ENCODE measurements at regions not wholly inside any gene's neighbourhood (a gene's known extent, or its start where the extent isn't known, plus 50 kb on each side); places are given as distances from the start of the nearest gene placed in this dataset.

DNA sequence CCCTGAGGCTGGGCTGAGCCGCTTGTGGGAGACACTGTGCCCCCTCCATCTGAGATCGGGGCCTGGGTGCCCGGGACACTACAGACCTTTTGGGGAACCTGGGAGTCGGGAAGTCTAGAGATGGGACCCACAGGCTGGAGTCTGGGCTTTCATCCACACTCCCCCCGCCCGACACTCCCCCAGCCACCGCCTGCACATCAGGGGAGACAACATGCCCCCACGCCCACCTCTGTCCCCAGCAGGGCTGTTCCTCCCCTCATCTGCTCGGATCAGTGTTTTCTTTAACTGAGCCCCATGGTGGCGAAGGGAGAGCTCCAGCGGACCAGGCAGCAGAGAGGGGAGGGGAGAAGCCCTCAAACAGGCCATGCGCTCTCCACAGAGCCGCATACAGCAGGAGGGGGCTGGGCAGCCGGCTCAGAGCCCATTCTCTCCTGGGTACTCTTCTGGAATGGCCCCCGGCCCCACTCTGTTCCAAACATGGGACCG, 174.7 kb downstream of the IGLL1 start:
- no peak overlapping the region for H3K9ac ChIP-seq (ENCODE audit: insufficient read depth in 1 of 2, low read depth in 2 of 2, low read length in 2 of 2)
- peaks cover 9 to 40% of the 10 kb centered on the region in 2 experiments for H3K4me1 ChIP-seq (replicated peaks in 1 of 2; ENCODE audit: control insufficient read depth in 2 of 2, insufficient read depth in 2 of 2, low read length in 2 of 2)
- H3K4me2 ChIP-seq (ENCODE audit: insufficient read depth, low read length) = no peak overlapping the region
- in situ Hi-C loops (cut with MboI) (loop anchor here (5.0 kb wide), 1 partner anchor 132 kb away; no protein-coding TSS in a partner anchor), intact Hi-C loops (cut with micrococcal nuclease) (no loop called here)
- H3K9me1 ChIP-seq (ENCODE audit: control insufficient read depth, insufficient read depth, low read length) = no peaks in the 10 kb centered on the region
- H2AFZ ChIP-seq (ENCODE audit: low read depth, low read length) = no peak overlapping the region
- no peak overlapping the region for H3K27ac ChIP-seq (ENCODE audit: extremely low read depth, low read depth, low read length)
- FAIRE-seq = no peak
- BruUV-seq (replicated peaks) = no TSS peak
- 16% methylated on average over 9 of the region's 16 CpGs for WGBS (ENCODE audit: insufficient coverage, low coverage, missing lambda C conversion rate)
- no peaks in the 10 kb centered on the region for H3K79me2 ChIP-seq (ENCODE audit: control insufficient read depth, insufficient read depth, low read length)
- peaks cover 0 to 5% of the 10 kb centered on the region in 2 experiments; a peak in 2 of 5 replicates for H3K27me3 ChIP-seq (ENCODE audit: control insufficient read depth in 2 of 2, insufficient read depth in 2 of 2, low read length in 2 of 2)
- no peak overlapping the region for H3K4me3 ChIP-seq
- TF ChIP-seq FOS (IDR thresholded peaks at IDR 0.05; ENCODE audit: extremely low read depth, insufficient read length) = no peak
- no peaks in the 10 kb centered on the region for H4K20me1 ChIP-seq (replicated peaks; ENCODE audit: control insufficient read depth, insufficient read depth, low read length)
- no peaks in the 10 kb centered on the region for H3K9me3 ChIP-seq (replicated peaks; ENCODE audit: control insufficient read depth, insufficient read depth, low read depth, low read length)
- CTCF ChIA-PET (ENCODE audit: low intra/inter-chr PET ratio) = no interaction called here
- no peaks in the 10 kb centered on the region for H3K36me3 ChIP-seq (ENCODE audit: control insufficient read depth, insufficient read depth, low read length)
- DNase-seq (ENCODE audit: extremely low read depth in 1 of 4, low spot score in 3 of 4) = no peak
- POLR2A ChIA-PET = no interaction called here
- ATAC-seq = no peak

GRCh38 chr22:23404689-23405365, 175.3 kb downstream of the IGLL1 start:
- intact Hi-C loops (cut with micrococcal nuclease) = no loop called here
- WGBS (ENCODE audit: insufficient coverage, low coverage, missing lambda C conversion rate) = 71% methylated on average over 6 of the region's 11 CpGs
- Histone ChIP-seq H3K27me3 (ENCODE audit: control insufficient read depth in 2 of 2, insufficient read depth in 2 of 2, low read length in 2 of 2) (no peaks in the 10 kb centered on the region; a peak in 1 of 5 replicates), H3K4me1 (replicated peaks in 1 of 2; ENCODE audit: control insufficient read depth in 2 of 2, insufficient read depth in 2 of 2, low read length in 2 of 2) (peaks cover 9 to 40% of the 10 kb centered on the region in 2 experiments), H3K36me3 (ENCODE audit: control insufficient read depth, insufficient read depth, low read length) (no peaks in the 10 kb centered on the region), H4K20me1 (replicated peaks; ENCODE audit: control insufficient read depth, insufficient read depth, low read length) (no peaks in the 10 kb centered on the region), H3K27ac (ENCODE audit: extremely low read depth, low read depth, low read length) (no peak overlapping the region), H3K9ac (ENCODE audit: insufficient read depth in 1 of 2, low read depth in 2 of 2, low read length in 2 of 2) (0 out of 4 replicates have a peak overlapping the region, but pooled peaks of 1 of the 2 experiments have one; percentile 9), H3K4me2 (ENCODE audit: insufficient read depth, low read length) (no peak overlapping the region), H3K9me3 (replicated peaks; ENCODE audit: control insufficient read depth, insufficient read depth, low read depth, low read length) (no peaks in the 10 kb centered on the region), H2AFZ (ENCODE audit: low read depth, low read length) (no peak overlapping the region), H3K79me2 (ENCODE audit: control insufficient read depth, insufficient read depth, low read length) (no peaks in the 10 kb centered on the region), H3K4me3 (no peak overlapping the region), H3K9me1 (ENCODE audit: control insufficient read depth, insufficient read depth, low read length) (no peaks in the 10 kb centered on the region)
- ATAC-seq (no peak), FAIRE-seq (no peak), DNase-seq (ENCODE audit: extremely low read depth in 1 of 4, low spot score in 3 of 4) (no peak)
- no TSS peak for BruUV-seq (replicated peaks)
- in situ Hi-C loops (cut with MboI) = loop anchor here (5.0 kb wide), 1 partner anchor 132 kb away; no protein-coding TSS in a partner anchor
- TF ChIP-seq ZKSCAN1 (IDR thresholded peaks at IDR 0.05; ENCODE audit: low read depth, low read length) (no peak), CBX8 (IDR thresholded peaks at IDR 0.05; ENCODE audit: borderline replicate concordance, extremely low read depth, low read depth, low read length, poor library complexity, severe bottlenecking) (no peak)
- TF ChIP-seq, protein P1, sequence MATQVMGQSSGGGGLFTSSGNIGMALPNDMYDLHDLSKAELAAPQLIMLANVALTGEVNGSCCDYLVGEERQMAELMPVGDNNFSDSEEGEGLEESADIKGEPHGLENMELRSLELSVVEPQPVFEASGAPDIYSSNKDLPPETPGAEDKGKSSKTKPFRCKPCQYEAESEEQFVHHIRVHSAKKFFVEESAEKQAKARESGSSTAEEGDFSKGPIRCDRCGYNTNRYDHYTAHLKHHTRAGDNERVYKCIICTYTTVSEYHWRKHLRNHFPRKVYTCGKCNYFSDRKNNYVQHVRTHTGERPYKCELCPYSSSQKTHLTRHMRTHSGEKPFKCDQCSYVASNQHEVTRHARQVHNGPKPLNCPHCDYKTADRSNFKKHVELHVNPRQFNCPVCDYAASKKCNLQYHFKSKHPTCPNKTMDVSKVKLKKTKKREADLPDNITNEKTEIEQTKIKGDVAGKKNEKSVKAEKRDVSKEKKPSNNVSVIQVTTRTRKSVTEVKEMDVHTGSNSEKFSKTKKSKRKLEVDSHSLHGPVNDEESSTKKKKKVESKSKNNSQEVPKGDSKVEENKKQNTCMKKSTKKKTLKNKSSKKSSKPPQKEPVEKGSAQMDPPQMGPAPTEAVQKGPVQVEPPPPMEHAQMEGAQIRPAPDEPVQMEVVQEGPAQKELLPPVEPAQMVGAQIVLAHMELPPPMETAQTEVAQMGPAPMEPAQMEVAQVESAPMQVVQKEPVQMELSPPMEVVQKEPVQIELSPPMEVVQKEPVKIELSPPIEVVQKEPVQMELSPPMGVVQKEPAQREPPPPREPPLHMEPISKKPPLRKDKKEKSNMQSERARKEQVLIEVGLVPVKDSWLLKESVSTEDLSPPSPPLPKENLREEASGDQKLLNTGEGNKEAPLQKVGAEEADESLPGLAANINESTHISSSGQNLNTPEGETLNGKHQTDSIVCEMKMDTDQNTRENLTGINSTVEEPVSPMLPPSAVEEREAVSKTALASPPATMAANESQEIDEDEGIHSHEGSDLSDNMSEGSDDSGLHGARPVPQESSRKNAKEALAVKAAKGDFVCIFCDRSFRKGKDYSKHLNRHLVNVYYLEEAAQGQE (IDR thresholded peaks at IDR 0.05; ENCODE audit: borderline replicate concordance) = peak; percentile 70
- TF ChIP-seq, protein P1 (CRISPR knock-in tag; IDR thresholded peaks at IDR 0.05; ENCODE audit: low read depth) = 0 out of 2 replicates have a peak, but pooled peaks have one; percentile 21
- CTCF ChIA-PET (ENCODE audit: low intra/inter-chr PET ratio) = no interaction called here
- POLR2A ChIA-PET = no interaction called here

Data from K562 (cell line).